Sigmoid colon (tissue), 4 donors: ENCODE measurements at regions not wholly inside any gene's neighbourhood (a gene's known extent, or its start where the extent isn't known, plus 50 kb on each side); places are given as distances from the start of the nearest gene placed in this dataset.

ENCODE experiments used
- CTCF ChIP-seq, 4 experiments: fragments of 450-650 bp in 3 of 4; fragments of 200-600 bp in 1 of 4; IDR thresholded peaks; one replicate each; pipeline ENCODE4 v1.5.1; 2016 to 2019; ENCODE audit warnings: antibody characterized with exemption in 4 of 4, mild to moderate bottlenecking in 3 of 4, moderate library complexity in 2 of 4
- EP300 ChIP-seq, 4 donors: sonication (generic); formaldehyde crosslinking; IDR thresholded peaks; one replicate each; pipeline ENCODE4 v1.6.1; 2017; ENCODE audit warnings: antibody characterized with exemption in 4 of 4
- POLR2A ChIP-seq, 2 donors: fragments of 450-650 bp; IDR thresholded peaks; one replicate each; pipeline ENCODE4 v1.6.1; 2016; ENCODE audit warnings: antibody characterized with exemption in 2 of 2, mild to moderate bottlenecking in 2 of 2, moderate library complexity in 2 of 2
- POLR2AphosphoS5 ChIP-seq, 4 donors: sonication (generic); formaldehyde crosslinking; IDR thresholded peaks; one replicate each; pipeline ENCODE4 v1.6.1; 2017; ENCODE audit warnings: antibody characterized with exemption in 4 of 4

- no peak for TF ChIP-seq CTCF (IDR thresholded peaks at IDR 0.05)
- no peak for TF ChIP-seq POLR2AphosphoS5 (IDR thresholded peaks at IDR 0.05)
- no peak for TF ChIP-seq POLR2A (IDR thresholded peaks at IDR 0.05)
- no peak for TF ChIP-seq EP300 (IDR thresholded peaks at IDR 0.05)
Observed at GRCh38 chr4:27251771-27252170, 391.1 kb downstream of the STIM2 start.
